ENCODE measurements at regions not wholly inside any gene's neighbourhood (a gene's known extent, or its start where the extent isn't known, plus 50 kb on each side); places are given as distances from the start of the nearest gene placed in this dataset.
"Not testable (repeated sequence)": the region's sequence is repeated elsewhere in the genome, so short reads cannot be mapped to it uniquely, and the experiment has no call there.

DNA sequence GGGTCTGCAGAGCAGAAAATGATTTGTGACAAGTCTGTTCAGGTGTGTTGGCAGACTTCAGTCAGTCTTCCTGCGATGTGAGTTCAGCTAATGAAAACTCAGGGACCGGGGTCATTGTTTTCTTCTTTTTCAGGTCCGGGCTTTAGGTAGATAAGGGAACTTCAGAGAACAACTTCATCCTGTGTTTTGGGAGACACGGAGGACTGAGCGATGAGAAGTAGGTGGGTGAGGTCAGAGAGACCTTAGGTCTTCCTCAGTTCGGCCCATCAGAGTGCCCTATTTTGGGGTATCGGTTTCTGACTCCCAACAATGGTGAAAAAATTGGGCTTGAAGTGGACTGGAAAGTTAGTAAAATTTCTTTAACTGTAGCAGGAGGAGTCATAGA lies 88.9 kb upstream of the ATF7IP2 start:
- TF ChIP-seq, protein P1, sequence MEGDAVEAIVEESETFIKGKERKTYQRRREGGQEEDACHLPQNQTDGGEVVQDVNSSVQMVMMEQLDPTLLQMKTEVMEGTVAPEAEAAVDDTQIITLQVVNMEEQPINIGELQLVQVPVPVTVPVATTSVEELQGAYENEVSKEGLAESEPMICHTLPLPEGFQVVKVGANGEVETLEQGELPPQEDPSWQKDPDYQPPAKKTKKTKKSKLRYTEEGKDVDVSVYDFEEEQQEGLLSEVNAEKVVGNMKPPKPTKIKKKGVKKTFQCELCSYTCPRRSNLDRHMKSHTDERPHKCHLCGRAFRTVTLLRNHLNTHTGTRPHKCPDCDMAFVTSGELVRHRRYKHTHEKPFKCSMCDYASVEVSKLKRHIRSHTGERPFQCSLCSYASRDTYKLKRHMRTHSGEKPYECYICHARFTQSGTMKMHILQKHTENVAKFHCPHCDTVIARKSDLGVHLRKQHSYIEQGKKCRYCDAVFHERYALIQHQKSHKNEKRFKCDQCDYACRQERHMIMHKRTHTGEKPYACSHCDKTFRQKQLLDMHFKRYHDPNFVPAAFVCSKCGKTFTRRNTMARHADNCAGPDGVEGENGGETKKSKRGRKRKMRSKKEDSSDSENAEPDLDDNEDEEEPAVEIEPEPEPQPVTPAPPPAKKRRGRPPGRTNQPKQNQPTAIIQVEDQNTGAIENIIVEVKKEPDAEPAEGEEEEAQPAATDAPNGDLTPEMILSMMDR (IDR thresholded peaks at IDR 0.05; ENCODE audit: control extremely low read depth, extremely low read depth, low read depth, missing control alignments): no peak
- CTCF ChIA-PET: interaction anchor here (0.7 to 1.3 kb wide), 4 partner anchors 16 to 41 kb away, joined by 3 to 4 read pairs (median 3); no protein-coding TSS in a partner anchor
- no peak for DNase-seq (ENCODE audit: extremely low spot score)
- POLR2A ChIA-PET: no interaction called here

DNA sequence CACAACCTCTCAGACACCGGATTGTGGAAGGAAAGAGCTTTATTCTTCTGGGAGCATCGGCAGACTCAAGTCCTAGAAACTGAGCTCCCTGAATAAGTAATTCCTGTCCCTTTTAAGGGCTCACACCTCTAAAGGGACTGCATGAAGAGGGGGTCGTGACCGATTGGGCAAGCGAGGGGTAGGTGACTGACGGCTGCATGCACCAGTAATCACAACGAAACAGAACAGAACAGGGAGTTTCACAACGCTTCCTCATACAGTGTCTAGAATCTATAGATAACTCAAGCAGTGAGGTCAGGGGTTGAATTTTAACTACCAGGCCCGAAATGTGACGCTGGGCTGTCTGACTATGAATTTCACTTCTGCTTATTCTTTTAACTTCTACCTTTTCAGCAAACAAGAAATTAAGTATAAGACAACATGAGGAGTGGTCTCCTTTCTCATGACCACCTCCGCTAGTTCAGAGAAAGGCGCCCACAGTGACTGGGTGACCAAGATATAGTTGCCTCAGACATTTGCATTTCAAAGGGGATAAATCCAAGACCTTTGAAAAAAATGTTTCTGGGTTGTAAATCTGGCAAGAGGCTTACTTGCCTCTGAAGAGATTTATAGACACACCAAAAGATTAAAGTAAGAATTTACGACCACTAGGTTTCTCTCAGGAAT lies 88.4 kb upstream of the ATF7IP2 start:
- POLR2A ChIA-PET: no interaction called here
- TF ChIP-seq, protein P1 (IDR thresholded peaks at IDR 0.05; ENCODE audit: control extremely low read depth, extremely low read depth, low read depth, missing control alignments): no peak
- peak; percentile 80 for DNase-seq (ENCODE audit: extremely low spot score)

DNA sequence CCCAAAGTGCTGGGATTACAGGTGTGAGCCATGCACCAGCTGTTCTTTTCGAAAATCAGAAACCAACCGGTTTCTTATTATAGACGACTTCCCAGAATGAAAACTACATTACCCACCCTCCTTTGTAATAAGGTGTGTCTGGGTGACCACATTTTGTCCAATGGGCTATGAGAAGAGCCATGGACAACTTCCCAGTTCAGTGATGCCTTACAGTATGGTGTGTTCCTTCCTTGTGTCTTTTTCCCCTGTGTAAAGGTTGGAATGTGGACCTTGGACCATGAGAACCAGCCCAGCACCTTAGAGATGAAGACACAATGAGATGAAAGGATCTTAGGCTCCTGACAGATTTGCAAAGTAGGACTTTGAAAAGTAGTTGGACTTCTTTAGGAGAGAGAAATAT lies 85.0 kb upstream of the ATF7IP2 start:
- TF ChIP-seq, protein P1 (IDR thresholded peaks at IDR 0.05; ENCODE audit: control extremely low read depth, extremely low read depth, low read depth, missing control alignments): no peak
- ChIA-PET CTCF (interaction anchor here (1.2 to 4.5 kb wide), 4 partner anchors 8 to 209 kb away, joined by 3 to 15 read pairs (median 6); no protein-coding TSS in a partner anchor), POLR2A (interaction anchor here (0.7 kb wide), 1 partner anchor 1208 kb away, joined by 4 read pairs; no protein-coding TSS in a partner anchor)
- no peak for DNase-seq (ENCODE audit: extremely low spot score)

More for the DNA sequence above, 88.4 kb upstream of the ATF7IP2 start:
- CTCF ChIA-PET: interaction anchor here (0.7 to 1.3 kb wide), 4 partner anchors 17 to 42 kb away, joined by 3 to 4 read pairs (median 3); no protein-coding TSS in a partner anchor

DNA sequence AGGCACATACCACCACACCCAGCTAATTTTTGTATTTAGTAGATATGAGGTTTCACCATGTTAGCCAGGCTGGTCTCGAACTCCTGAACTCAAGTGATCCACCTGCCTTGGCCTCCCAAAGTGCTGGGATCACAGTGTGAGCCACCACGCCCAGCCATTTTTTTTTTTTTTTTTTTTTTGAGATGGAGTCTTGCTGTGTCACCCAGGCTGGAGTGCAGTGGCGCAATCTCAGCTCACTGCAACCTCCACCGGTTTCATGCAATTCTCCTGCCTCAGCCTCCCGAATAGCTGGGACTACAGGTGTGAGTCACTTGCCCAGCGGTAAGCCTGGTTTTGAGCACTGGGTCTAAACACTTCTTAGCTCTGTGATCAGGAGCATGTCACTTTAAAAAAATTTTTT lies 84.3 kb upstream of the ATF7IP2 start:
- DNase-seq (ENCODE audit: extremely low spot score); POLR2A ChIA-PET: not testable (repeated sequence)
- CTCF ChIA-PET: interaction anchor here (4.5 kb wide), 1 partner anchor 13 kb away, joined by 15 read pairs; no protein-coding TSS in a partner anchor

DNA sequence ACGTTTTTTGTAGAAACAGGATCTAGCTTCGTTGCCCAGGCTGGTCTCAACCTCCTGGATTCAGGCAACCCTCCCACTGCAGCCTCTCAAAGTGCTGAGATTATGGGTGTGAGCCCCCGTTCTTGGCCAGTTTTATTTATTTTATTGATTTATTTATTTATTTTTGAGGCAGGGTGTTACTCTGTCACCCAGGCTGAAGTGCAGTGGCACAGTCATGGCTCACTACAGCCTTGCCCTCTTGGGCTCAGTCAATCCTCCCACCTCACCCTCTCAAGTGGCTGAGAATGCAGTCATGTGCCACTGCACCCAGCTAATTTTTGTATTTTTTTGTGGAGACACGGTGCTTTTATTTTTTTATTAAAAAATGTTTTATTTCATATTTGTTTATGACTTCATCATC lies 79.9 kb upstream of the ATF7IP2 start:
- TF ChIP-seq, protein P1 (IDR thresholded peaks at IDR 0.05; ENCODE audit: control extremely low read depth, extremely low read depth, low read depth, missing control alignments): no peak

DNA sequence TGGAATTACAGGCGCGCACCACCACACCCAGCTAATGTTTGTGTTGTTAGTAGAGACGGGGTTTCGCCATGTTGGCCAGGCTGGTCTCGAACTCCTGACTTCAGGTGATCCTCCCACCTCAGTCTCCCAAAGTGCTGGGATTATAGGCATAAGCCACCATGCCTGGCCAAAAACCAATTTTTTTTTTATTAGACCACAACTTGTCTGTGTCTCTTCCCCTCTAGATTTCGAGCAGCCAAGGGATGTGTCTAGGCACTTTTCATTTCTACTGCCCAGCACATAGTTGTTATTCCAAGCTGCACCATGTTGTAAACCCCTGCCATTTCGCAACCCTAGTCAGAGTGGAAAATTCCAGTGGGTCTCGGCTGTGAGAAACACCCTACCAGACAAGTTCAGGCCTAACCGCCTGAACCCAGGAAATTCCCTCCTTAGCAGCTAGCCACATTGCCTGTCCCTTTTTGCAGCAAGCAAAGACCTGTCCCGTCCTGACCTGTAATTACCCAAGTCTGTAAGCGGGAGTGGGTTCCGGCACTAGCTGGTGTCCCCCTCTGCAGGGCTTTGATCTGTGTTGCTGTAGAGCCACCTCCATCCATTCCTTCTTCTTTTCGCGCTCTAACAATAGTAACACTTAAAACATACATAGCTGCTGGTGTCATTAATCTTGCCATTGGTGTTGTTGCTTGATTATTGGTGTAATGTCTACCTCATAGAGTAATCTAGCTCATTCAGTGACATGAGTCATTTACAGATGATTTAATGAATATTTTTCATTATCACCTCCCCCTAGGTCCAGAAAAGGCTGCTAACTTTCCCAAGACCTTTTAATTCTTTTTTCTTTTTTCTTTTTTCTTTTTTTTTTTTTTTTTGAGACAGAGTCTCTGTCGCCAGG lies 77.3 kb upstream of the ATF7IP2 start:
- ChIA-PET POLR2A (interaction anchor here (0.7 kb wide), 1 partner anchor 67 kb away, joined by 3 read pairs; no protein-coding TSS in a partner anchor), CTCF (interaction anchor here (1.0 to 1.8 kb wide), 8 partner anchors 8 to 610 kb away, joined by 3 to 7 read pairs (median 4); no protein-coding TSS in a partner anchor)
- TF ChIP-seq, protein P1 (IDR thresholded peaks at IDR 0.05; ENCODE audit: control extremely low read depth, extremely low read depth, low read depth, missing control alignments): no peak
- peak; percentile 29 for DNase-seq (ENCODE audit: extremely low spot score)

More for the DNA sequence above, 79.9 kb upstream of the ATF7IP2 start:
- DNase-seq (ENCODE audit: extremely low spot score): no peak
- POLR2A ChIA-PET: no interaction called here
- CTCF ChIA-PET: interaction anchor here (0.5 to 2.0 kb wide), 2 partner anchors 16 to 208 kb away, joined by 3 to 6 read pairs; no protein-coding TSS in a partner anchor
